ENCODE measurements at regions not wholly inside any gene's neighbourhood (a gene's known extent, or its start where the extent isn't known, plus 50 kb on each side); places are given as distances from the start of the nearest gene placed in this dataset.

DNA sequence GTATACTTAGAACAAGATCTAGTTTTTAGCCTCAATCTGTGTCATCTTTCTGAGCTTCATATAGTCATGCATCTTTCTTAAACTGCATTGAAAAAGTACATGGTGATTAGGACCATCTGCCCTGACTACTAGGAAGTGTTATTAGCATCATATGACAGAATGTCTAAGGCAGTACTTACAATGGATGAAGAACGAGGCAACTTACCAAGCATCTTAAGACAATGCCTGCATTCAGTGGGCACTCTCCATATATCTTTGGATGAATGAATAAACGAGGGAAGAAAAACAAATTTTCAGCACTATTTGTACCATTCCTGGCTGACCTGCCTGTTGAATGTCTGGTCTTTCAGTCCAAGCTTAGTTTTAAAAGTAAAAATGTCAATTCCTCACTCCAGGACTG, 185.4 kb upstream of the EPHA3 start:
- no peaks in the 10 kb centered on the region for H3K4me1 Mint-ChIP-seq
- H3K4me3 Mint-ChIP-seq: no peak overlapping the region
- no peaks in the 10 kb centered on the region for H3K36me3 Mint-ChIP-seq
- no peak for TF ChIP-seq RORB (CRISPR knock-in tag; IDR thresholded peaks at IDR 0.05)
- TF ChIP-seq NFYB (CRISPR knock-in tag; conservative IDR thresholded peaks at IDR 0.05; ENCODE audit: low read depth): no peak
- TF ChIP-seq, protein P1, sequence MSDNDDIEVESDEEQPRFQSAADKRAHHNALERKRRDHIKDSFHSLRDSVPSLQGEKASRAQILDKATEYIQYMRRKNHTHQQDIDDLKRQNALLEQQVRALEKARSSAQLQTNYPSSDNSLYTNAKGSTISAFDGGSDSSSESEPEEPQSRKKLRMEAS (CRISPR knock-in tag; IDR thresholded peaks at IDR 0.05): no peak
- no peak for TF ChIP-seq ZNF416 (CRISPR knock-in tag; IDR thresholded peaks at IDR 0.05)
- no peak for TF ChIP-seq KAT7 (CRISPR knock-in tag; IDR thresholded peaks at IDR 0.05; ENCODE audit: borderline replicate concordance)
- TF ChIP-seq, protein P2, sequence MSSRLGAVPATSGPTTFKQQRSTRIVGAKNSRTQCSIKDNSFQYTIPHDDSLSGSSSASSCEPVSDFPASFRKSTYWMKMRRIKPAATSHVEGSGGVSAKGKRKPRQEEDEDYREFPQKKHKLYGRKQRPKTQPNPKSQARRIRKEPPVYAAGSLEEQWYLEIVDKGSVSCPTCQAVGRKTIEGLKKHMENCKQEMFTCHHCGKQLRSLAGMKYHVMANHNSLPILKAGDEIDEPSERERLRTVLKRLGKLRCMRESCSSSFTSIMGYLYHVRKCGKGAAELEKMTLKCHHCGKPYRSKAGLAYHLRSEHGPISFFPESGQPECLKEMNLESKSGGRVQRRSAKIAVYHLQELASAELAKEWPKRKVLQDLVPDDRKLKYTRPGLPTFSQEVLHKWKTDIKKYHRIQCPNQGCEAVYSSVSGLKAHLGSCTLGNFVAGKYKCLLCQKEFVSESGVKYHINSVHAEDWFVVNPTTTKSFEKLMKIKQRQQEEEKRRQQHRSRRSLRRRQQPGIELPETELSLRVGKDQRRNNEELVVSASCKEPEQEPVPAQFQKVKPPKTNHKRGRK (CRISPR knock-in tag; IDR thresholded peaks at IDR 0.05; ENCODE audit: borderline replicate concordance): no peak
- TF ChIP-seq, protein P3, sequence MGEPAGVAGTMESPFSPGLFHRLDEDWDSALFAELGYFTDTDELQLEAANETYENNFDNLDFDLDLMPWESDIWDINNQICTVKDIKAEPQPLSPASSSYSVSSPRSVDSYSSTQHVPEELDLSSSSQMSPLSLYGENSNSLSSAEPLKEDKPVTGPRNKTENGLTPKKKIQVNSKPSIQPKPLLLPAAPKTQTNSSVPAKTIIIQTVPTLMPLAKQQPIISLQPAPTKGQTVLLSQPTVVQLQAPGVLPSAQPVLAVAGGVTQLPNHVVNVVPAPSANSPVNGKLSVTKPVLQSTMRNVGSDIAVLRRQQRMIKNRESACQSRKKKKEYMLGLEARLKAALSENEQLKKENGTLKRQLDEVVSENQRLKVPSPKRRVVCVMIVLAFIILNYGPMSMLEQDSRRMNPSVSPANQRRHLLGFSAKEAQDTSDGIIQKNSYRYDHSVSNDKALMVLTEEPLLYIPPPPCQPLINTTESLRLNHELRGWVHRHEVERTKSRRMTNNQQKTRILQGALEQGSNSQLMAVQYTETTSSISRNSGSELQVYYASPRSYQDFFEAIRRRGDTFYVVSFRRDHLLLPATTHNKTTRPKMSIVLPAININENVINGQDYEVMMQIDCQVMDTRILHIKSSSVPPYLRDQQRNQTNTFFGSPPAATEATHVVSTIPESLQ (CRISPR knock-in tag; IDR thresholded peaks at IDR 0.05): no peak
- TF ChIP-seq ZNF423 (CRISPR knock-in tag; IDR thresholded peaks at IDR 0.05): no peak
- no peak for TF ChIP-seq HMGA2 (CRISPR knock-in tag; IDR thresholded peaks at IDR 0.05)
- TF ChIP-seq, protein P4, sequence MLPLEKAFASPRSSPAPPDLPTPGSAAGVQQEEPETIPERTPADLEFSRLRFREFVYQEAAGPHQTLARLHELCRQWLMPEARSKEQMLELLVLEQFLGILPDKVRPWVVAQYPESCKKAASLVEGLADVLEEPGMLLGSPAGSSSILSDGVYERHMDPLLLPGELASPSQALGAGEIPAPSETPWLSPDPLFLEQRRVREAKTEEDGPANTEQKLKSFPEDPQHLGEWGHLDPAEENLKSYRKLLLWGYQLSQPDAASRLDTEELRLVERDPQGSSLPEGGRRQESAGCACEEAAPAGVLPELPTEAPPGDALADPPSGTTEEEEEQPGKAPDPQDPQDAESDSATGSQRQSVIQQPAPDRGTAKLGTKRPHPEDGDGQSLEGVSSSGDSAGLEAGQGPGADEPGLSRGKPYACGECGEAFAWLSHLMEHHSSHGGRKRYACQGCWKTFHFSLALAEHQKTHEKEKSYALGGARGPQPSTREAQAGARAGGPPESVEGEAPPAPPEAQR (CRISPR knock-in tag; IDR thresholded peaks at IDR 0.05): no peak
- no peak for TF ChIP-seq ZNF138 (CRISPR knock-in tag; conservative IDR thresholded peaks at IDR 0.05)
- no peak for TF ChIP-seq NFE2L1 (CRISPR knock-in tag; IDR thresholded peaks at IDR 0.05)
- TF ChIP-seq, protein P5, sequence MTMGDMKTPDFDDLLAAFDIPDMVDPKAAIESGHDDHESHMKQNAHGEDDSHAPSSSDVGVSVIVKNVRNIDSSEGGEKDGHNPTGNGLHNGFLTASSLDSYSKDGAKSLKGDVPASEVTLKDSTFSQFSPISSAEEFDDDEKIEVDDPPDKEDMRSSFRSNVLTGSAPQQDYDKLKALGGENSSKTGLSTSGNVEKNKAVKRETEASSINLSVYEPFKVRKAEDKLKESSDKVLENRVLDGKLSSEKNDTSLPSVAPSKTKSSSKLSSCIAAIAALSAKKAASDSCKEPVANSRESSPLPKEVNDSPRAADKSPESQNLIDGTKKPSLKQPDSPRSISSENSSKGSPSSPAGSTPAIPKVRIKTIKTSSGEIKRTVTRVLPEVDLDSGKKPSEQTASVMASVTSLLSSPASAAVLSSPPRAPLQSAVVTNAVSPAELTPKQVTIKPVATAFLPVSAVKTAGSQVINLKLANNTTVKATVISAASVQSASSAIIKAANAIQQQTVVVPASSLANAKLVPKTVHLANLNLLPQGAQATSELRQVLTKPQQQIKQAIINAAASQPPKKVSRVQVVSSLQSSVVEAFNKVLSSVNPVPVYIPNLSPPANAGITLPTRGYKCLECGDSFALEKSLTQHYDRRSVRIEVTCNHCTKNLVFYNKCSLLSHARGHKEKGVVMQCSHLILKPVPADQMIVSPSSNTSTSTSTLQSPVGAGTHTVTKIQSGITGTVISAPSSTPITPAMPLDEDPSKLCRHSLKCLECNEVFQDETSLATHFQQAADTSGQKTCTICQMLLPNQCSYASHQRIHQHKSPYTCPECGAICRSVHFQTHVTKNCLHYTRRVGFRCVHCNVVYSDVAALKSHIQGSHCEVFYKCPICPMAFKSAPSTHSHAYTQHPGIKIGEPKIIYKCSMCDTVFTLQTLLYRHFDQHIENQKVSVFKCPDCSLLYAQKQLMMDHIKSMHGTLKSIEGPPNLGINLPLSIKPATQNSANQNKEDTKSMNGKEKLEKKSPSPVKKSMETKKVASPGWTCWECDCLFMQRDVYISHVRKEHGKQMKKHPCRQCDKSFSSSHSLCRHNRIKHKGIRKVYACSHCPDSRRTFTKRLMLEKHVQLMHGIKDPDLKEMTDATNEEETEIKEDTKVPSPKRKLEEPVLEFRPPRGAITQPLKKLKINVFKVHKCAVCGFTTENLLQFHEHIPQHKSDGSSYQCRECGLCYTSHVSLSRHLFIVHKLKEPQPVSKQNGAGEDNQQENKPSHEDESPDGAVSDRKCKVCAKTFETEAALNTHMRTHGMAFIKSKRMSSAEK (CRISPR knock-in tag; IDR thresholded peaks at IDR 0.05; ENCODE audit: borderline replicate concordance): no peak
- TF ChIP-seq ZNF317 (CRISPR knock-in tag; IDR thresholded peaks at IDR 0.05; ENCODE audit: borderline replicate concordance, low read depth): no peak
- TF ChIP-seq CREM (CRISPR knock-in tag; IDR thresholded peaks at IDR 0.05): no peak
- TF ChIP-seq NR2C2 (CRISPR knock-in tag; IDR thresholded peaks at IDR 0.05): no peak
- TF ChIP-seq FOXK1 (CRISPR knock-in tag; IDR thresholded peaks at IDR 0.05): no peak
- TF ChIP-seq, protein P6, sequence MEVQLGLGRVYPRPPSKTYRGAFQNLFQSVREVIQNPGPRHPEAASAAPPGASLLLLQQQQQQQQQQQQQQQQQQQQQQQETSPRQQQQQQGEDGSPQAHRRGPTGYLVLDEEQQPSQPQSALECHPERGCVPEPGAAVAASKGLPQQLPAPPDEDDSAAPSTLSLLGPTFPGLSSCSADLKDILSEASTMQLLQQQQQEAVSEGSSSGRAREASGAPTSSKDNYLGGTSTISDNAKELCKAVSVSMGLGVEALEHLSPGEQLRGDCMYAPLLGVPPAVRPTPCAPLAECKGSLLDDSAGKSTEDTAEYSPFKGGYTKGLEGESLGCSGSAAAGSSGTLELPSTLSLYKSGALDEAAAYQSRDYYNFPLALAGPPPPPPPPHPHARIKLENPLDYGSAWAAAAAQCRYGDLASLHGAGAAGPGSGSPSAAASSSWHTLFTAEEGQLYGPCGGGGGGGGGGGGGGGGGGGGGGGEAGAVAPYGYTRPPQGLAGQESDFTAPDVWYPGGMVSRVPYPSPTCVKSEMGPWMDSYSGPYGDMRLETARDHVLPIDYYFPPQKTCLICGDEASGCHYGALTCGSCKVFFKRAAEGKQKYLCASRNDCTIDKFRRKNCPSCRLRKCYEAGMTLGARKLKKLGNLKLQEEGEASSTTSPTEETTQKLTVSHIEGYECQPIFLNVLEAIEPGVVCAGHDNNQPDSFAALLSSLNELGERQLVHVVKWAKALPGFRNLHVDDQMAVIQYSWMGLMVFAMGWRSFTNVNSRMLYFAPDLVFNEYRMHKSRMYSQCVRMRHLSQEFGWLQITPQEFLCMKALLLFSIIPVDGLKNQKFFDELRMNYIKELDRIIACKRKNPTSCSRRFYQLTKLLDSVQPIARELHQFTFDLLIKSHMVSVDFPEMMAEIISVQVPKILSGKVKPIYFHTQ (CRISPR knock-in tag; IDR thresholded peaks at IDR 0.05): no peak
- H3K27ac Mint-ChIP-seq: no peak overlapping the region
- H3K9me3 Mint-ChIP-seq: no peaks in the 10 kb centered on the region
- ATAC-seq (no peak), DNase-seq (ENCODE audit: low spot score) (no peak)
- ChIA-PET CTCF (no interaction called here), POLR2A (no interaction called here)
- no peaks in the 10 kb centered on the region for H3K27me3 Mint-ChIP-seq (ENCODE audit: low read depth)

Measured in WTC11 (cell line).